ENCODE measurements at regions not wholly inside any gene's neighbourhood (a gene's known extent, or its start where the extent isn't known, plus 50 kb on each side); places are given as distances from the start of the nearest gene placed in this dataset.

- no peak for TF ChIP-seq ZNF432 (CRISPR knock-in tag; IDR thresholded peaks at IDR 0.05; ENCODE audit: borderline replicate concordance)
- TF ChIP-seq ZSCAN25 (CRISPR knock-in tag; IDR thresholded peaks at IDR 0.05), result no peak
- no peak for TF ChIP-seq HIC2 (CRISPR knock-in tag; IDR thresholded peaks at IDR 0.05; ENCODE audit: low read depth)
- no peak for TF ChIP-seq ATM (IDR thresholded peaks at IDR 0.05; ENCODE audit: borderline replicate concordance)
- no peak for TF ChIP-seq BRD4 (CRISPR knock-in tag; IDR thresholded peaks at IDR 0.05)
- TF ChIP-seq ZNF205 (CRISPR knock-in tag; IDR thresholded peaks at IDR 0.05), result peak; percentile 51; the same call in 1 of the 2 replicates
- no peak; the same call in 1 of the 2 replicates for TF ChIP-seq FOXO1 (CRISPR knock-in tag; IDR thresholded peaks at IDR 0.05)
- no peak for TF ChIP-seq ZNF484 (CRISPR knock-in tag; IDR thresholded peaks at IDR 0.05; ENCODE audit: borderline replicate concordance, low read depth)
- TF ChIP-seq NAIF1 (CRISPR knock-in tag; IDR thresholded peaks at IDR 0.05; ENCODE audit: borderline replicate concordance), result 0 out of 2 replicates have a peak, but pooled peaks have one; percentile 38
- TF ChIP-seq REST (IDR thresholded peaks at IDR 0.05; ENCODE audit: borderline replicate concordance in 1 of 2, low read depth in 1 of 2, low read length in 2 of 2), result no peak
- no peak for TF ChIP-seq ZNF605 (CRISPR knock-in tag; IDR thresholded peaks at IDR 0.05)
- TF ChIP-seq MXI1 (IDR thresholded peaks at IDR 0.05; ENCODE audit: borderline replicate concordance, low read depth, low read length), result no peak
- TF ChIP-seq MYNN (CRISPR knock-in tag; IDR thresholded peaks at IDR 0.05; ENCODE audit: low read depth), result no peak
- no peak for TF ChIP-seq ARID2 (CRISPR knock-in tag; IDR thresholded peaks at IDR 0.05; ENCODE audit: borderline replicate concordance)
- TF ChIP-seq ZNF18 (CRISPR knock-in tag; IDR thresholded peaks at IDR 0.05; ENCODE audit: insufficient replicate concordance), result peak; percentile 53
- TF ChIP-seq NCOA2 (CRISPR knock-in tag; IDR thresholded peaks at IDR 0.05), result peak; percentile 54
- no peak for TF ChIP-seq NR1H2 (CRISPR knock-in tag; IDR thresholded peaks at IDR 0.05; ENCODE audit: borderline replicate concordance, low read depth)
- peak; percentile 92 for TF ChIP-seq GFI1 (CRISPR knock-in tag; IDR thresholded peaks at IDR 0.05; ENCODE audit: borderline replicate concordance)
- no peak for TF ChIP-seq ELF4 (CRISPR knock-in tag; IDR thresholded peaks at IDR 0.05; ENCODE audit: borderline replicate concordance)
- TF ChIP-seq HNF1B (CRISPR knock-in tag; IDR thresholded peaks at IDR 0.05), result no peak; the same call in 1 of the 2 replicates
Observed at GRCh38 chr1:228884615-228885566, 149.6 kb downstream of the RHOU start (continued).

Data from HepG2 (cell line).